Keratinocyte (primary cell): ENCODE measurements at regions not wholly inside any gene's neighbourhood (a gene's known extent, or its start where the extent isn't known, plus 50 kb on each side); places are given as distances from the start of the nearest gene placed in this dataset.

ENCODE experiments used
- EZH2 ChIP-seq: IDR thresholded peaks from one replicate; pipeline ENCODE4 v1.6.1; 2012; ENCODE audit warnings: inconsistent platforms, mild to moderate bottlenecking, low read length, moderate library complexity
- TF ChIP-seq, protein P1 (sequence below), 3 experiments: IDR thresholded peaks in 1 of 3; conservative IDR thresholded peaks in 1 of 3; optimal IDR thresholded peaks in 1 of 3; 2 replicates in 2 of 3; 3 replicates in 1 of 3; pipeline versions ENCODE3 to v1.5.1; 2011; ENCODE audit warnings: low read length in 3 of 3, mild to moderate bottlenecking in 3 of 3, moderate library complexity in 2 of 3, control low read depth in 1 of 3, inconsistent platforms in 1 of 3; ENCODE audit not compliant: insufficient read depth in 2 of 3; ENCODE audit errors: extremely low read depth in 1 of 3

GRCh38 chr1:36641776-36642175 lies 159.1 kb upstream of the CSF3R start:
- TF ChIP-seq, protein P1, sequence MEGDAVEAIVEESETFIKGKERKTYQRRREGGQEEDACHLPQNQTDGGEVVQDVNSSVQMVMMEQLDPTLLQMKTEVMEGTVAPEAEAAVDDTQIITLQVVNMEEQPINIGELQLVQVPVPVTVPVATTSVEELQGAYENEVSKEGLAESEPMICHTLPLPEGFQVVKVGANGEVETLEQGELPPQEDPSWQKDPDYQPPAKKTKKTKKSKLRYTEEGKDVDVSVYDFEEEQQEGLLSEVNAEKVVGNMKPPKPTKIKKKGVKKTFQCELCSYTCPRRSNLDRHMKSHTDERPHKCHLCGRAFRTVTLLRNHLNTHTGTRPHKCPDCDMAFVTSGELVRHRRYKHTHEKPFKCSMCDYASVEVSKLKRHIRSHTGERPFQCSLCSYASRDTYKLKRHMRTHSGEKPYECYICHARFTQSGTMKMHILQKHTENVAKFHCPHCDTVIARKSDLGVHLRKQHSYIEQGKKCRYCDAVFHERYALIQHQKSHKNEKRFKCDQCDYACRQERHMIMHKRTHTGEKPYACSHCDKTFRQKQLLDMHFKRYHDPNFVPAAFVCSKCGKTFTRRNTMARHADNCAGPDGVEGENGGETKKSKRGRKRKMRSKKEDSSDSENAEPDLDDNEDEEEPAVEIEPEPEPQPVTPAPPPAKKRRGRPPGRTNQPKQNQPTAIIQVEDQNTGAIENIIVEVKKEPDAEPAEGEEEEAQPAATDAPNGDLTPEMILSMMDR (optimal IDR thresholded peaks at IDR 0.05 in 1 of 3, IDR thresholded peaks at IDR 0.05 in 1 of 3, conservative IDR thresholded peaks at IDR 0.05 in 1 of 3; ENCODE audit: extremely low read depth in 1 of 3, insufficient read depth in 2 of 3, low read length in 3 of 3), result no peak
- no peak for TF ChIP-seq EZH2
